ENCODE measurements at regions not wholly inside any gene's neighbourhood (a gene's known extent, or its start where the extent isn't known, plus 50 kb on each side); places are given as distances from the start of the nearest gene placed in this dataset.
"Not testable (repeated sequence)": the region's sequence is repeated elsewhere in the genome, so short reads cannot be mapped to it uniquely, and the experiment has no call there.

DNA sequence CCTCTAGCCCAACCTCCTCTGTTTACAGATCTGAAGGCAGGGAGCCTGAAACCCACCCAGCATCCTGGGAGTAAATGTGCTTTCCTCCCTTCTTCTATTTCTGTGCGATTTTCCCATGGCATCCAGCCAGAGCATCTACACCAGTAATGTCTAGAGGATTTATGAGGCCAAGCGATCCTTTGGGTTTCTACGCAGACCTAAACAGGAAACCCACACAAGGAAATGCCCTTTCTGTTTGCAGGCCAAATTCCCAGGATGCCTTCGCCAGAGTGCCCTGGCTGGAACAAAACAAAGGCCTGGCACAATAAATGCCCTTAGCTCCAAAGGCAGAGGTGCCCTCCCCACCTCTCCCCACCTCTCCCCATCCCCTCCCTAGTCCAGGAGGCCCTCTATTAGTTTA is 110.5 kb upstream of the CDC42BPA start:
- CTCF ChIA-PET, result interaction anchor here (1.3 kb wide), 1 partner anchor 16 kb away, joined by 3 read pairs; no protein-coding TSS in a partner anchor
- H3K36me3 Mint-ChIP-seq (ENCODE audit: low read depth), result no peaks in the 10 kb centered on the region
- H3K27me3 Mint-ChIP-seq (ENCODE audit: low read depth), result peaks cover 5% of the 10 kb centered on the region
- POLR2A ChIA-PET, result no interaction called here
- H3K4me1 Mint-ChIP-seq (ENCODE audit: low read depth), result no peaks in the 10 kb centered on the region
- DNase-seq (no peak), ATAC-seq (no peak)
- no peaks in the 10 kb centered on the region for H3K9me3 Mint-ChIP-seq (ENCODE audit: insufficient read depth)
- no peak overlapping the region for H3K27ac Mint-ChIP-seq
- H3K4me3 Mint-ChIP-seq, result no peak overlapping the region

DNA sequence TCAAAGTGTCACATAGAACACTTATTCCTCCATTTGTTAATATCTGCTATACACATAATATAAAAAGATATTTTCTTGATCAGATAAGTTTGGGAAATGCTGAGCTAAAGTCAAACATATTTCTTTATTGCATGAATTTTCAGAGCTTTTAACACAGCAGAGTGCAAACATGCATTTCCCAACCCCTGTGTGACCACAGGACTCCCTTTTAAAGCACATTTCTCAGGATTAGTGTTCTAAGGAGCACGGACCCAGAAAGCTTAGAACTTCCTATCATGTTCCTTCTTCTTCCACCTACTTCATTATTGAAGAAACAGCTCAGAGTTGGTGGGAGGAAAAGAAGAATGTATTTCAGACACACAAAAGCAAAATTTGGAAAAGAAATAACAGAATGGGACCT is 109.1 kb upstream of the CDC42BPA start:
- H3K36me3 Mint-ChIP-seq (ENCODE audit: low read depth), result no peaks in the 10 kb centered on the region
- DNase-seq (no peak), ATAC-seq (no peak)
- ChIA-PET CTCF (no interaction called here), POLR2A (interaction anchor here (0.6 kb wide), 1 partner anchor 31 kb away, joined by 3 read pairs; no protein-coding TSS in a partner anchor)
- no peak overlapping the region for H3K4me3 Mint-ChIP-seq
- peaks cover 8% of the 10 kb centered on the region for H3K27me3 Mint-ChIP-seq (ENCODE audit: low read depth)
- no peak overlapping the region for H3K27ac Mint-ChIP-seq
- no peaks in the 10 kb centered on the region for H3K9me3 Mint-ChIP-seq (ENCODE audit: insufficient read depth)
- H3K4me1 Mint-ChIP-seq (ENCODE audit: low read depth), result no peaks in the 10 kb centered on the region

DNA sequence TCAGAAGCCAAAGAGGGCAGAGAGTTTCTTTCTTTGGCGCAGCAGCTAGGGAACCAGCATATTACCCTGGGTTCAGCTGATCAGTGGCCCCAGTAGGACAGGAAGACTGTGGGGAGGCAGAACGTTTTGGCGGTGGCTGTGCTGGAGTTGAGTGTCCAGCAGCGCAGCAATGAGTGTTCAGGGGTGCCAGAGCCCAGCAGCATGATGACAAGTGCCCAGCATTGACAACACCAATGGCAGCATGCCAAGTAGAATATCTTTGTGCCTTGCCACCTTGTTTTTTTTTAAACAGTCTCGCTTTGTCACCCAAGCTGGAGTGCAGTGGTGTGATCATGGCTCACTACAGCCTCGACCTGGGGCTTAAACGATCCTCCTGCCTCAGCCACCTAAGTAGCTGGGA is 106.7 kb upstream of the CDC42BPA start:
- no peak overlapping the region for H3K4me3 Mint-ChIP-seq
- ATAC-seq, result no peak
- no peak for DNase-seq
- no peaks in the 10 kb centered on the region for H3K4me1 Mint-ChIP-seq (ENCODE audit: low read depth)
- ChIA-PET CTCF (no interaction called here), POLR2A (no interaction called here)
- no peaks in the 10 kb centered on the region for H3K36me3 Mint-ChIP-seq (ENCODE audit: low read depth)
- H3K27ac Mint-ChIP-seq, result no peak overlapping the region
- no peaks in the 10 kb centered on the region for H3K9me3 Mint-ChIP-seq (ENCODE audit: insufficient read depth)
- peaks cover 10% of the 10 kb centered on the region for H3K27me3 Mint-ChIP-seq (ENCODE audit: low read depth)

DNA sequence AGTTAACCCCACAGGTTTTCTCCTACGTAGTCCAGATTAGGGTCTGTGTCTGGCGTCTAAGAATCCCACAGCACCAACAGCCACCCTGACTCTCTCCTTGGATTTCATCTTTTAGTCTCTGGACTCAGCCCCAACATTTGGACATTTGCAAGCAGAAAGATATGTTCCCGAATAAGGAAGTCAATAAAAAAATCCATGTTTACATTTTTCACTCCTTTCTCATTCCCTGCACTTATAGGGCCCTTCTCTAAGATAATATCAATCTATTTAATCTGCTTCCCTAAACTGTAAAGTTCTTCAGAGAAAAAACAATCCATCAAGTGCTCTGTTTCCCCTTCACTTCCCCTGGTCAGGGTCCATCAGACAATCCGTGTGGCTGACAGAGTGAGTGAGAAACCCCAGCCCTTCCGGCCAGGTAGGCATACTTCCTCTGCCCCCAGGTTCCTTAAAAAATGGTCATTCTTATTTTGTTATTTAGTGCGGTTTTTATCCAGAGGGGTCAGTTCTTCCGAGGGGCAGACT is 105.9 kb upstream of the CDC42BPA start:
- POLR2A ChIA-PET, result no interaction called here
- ATAC-seq (no peak), DNase-seq (no peak)
- H3K9me3 Mint-ChIP-seq (ENCODE audit: insufficient read depth), result no peaks in the 10 kb centered on the region
- H3K36me3 Mint-ChIP-seq (ENCODE audit: low read depth), result no peaks in the 10 kb centered on the region
- CTCF ChIA-PET, result no interaction called here
- peaks cover 10% of the 10 kb centered on the region for H3K27me3 Mint-ChIP-seq (ENCODE audit: low read depth)
- H3K4me1 Mint-ChIP-seq (ENCODE audit: low read depth), result no peaks in the 10 kb centered on the region
- no peak overlapping the region for H3K4me3 Mint-ChIP-seq
- H3K27ac Mint-ChIP-seq, result no peak overlapping the region

DNA sequence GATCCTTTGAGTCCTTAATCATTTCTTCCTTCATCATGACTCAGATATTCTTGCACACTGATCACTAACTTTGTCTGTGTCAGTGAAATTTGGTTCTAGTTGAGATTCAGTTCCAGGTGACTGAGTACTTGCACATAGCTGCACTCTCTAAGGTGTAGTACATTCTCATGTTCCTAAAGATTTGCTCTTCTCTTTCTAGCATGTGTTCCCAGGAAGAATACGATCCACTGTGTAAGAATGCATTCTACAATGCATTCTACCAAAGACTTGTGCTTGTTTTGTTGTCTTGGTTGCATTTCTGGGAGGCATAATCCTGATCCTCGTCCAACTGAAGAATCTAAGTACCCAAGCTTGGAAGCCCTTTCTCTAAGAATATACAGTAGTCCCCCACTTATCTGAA is 104.3 kb upstream of the CDC42BPA start:
- no peaks in the 10 kb centered on the region for H3K36me3 Mint-ChIP-seq (ENCODE audit: low read depth)
- no peak overlapping the region for H3K27ac Mint-ChIP-seq
- DNase-seq, result no peak
- peaks cover 7% of the 10 kb centered on the region for H3K27me3 Mint-ChIP-seq (ENCODE audit: low read depth)
- no peaks in the 10 kb centered on the region for H3K9me3 Mint-ChIP-seq (ENCODE audit: insufficient read depth)
- no peaks in the 10 kb centered on the region for H3K4me1 Mint-ChIP-seq (ENCODE audit: low read depth)
- ChIA-PET POLR2A (no interaction called here), CTCF (no interaction called here)
- H3K4me3 Mint-ChIP-seq, result no peak overlapping the region
- ATAC-seq, result no peak

DNA sequence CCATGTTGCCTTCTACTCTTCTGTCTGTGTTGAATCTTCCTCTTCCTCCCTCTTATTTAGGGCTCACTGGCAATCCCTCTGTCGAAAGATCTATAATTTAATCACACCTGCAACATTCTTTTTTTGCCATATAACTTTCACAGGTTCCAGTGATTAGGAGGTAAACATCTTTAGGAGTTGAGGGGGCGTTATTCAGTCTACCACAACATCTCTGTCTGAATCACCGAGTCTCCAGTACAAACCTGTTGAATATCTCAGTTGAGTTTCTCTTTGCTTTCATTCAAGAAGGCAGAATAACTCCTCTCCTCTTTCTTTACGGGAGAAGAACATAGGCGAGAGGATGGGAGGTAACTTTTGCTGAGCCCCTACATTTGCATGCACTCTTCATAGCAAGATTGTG is 101.9 kb upstream of the CDC42BPA start:
- Mint-ChIP-seq H3K27ac (no peak overlapping the region), H3K4me3 (no peak overlapping the region), H3K36me3 (ENCODE audit: low read depth) (no peaks in the 10 kb centered on the region), H3K27me3 (ENCODE audit: low read depth) (peaks cover 9% of the 10 kb centered on the region), H3K4me1 (ENCODE audit: low read depth) (no peaks in the 10 kb centered on the region), H3K9me3 (ENCODE audit: insufficient read depth) (no peaks in the 10 kb centered on the region)
- POLR2A ChIA-PET, result no interaction called here
- CTCF ChIA-PET, result no interaction called here
- DNase-seq (no peak), ATAC-seq (no peak)

DNA sequence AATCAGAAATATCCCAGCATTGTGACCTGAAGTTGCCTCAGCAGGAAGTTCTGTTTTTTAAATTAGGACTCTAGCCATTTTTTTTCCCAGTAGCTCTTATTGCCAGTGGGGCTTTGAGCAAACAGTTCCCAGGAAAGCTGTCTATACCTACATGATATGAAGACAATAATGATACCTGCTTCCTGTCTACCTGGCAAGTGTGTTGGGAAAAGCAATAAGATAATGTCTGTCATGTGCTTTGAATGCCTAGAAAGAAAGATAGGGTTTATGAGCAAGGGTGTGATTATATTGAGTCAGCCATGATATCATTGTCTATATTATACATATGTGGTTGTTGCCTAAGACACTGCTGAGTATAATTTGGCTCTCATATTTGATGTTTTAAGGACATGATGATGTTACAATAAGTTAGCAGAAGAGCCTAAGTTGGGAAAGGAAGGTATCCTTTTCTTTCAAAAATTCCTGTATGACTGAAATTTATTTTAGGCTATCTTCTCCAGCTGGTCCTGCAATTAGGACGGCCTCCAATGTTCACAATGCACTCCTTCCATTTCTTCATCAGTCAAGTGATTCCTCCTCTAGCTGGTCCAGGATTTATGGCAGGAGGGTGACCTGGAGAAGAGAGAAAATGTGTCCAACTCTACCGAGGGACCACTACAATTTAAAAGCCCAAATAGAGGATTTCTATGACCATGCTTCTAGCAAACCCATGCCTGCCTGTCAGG is 99.6 kb upstream of the CDC42BPA start:
- POLR2A ChIA-PET, result interaction anchor here (0.6 kb wide), 1 partner anchor 69 kb away, joined by 3 read pairs; no protein-coding TSS in a partner anchor
- no peak overlapping the region for H3K4me3 Mint-ChIP-seq
- no peak overlapping the region for H3K27ac Mint-ChIP-seq
- H3K9me3 Mint-ChIP-seq (ENCODE audit: insufficient read depth), result no peaks in the 10 kb centered on the region
- H3K27me3 Mint-ChIP-seq (ENCODE audit: low read depth), result peaks cover 9% of the 10 kb centered on the region
- no peaks in the 10 kb centered on the region for H3K4me1 Mint-ChIP-seq (ENCODE audit: low read depth)
- DNase-seq, result no peak
- CTCF ChIA-PET, result no interaction called here
- H3K36me3 Mint-ChIP-seq (ENCODE audit: low read depth), result no peaks in the 10 kb centered on the region
- ATAC-seq, result no peak

DNA sequence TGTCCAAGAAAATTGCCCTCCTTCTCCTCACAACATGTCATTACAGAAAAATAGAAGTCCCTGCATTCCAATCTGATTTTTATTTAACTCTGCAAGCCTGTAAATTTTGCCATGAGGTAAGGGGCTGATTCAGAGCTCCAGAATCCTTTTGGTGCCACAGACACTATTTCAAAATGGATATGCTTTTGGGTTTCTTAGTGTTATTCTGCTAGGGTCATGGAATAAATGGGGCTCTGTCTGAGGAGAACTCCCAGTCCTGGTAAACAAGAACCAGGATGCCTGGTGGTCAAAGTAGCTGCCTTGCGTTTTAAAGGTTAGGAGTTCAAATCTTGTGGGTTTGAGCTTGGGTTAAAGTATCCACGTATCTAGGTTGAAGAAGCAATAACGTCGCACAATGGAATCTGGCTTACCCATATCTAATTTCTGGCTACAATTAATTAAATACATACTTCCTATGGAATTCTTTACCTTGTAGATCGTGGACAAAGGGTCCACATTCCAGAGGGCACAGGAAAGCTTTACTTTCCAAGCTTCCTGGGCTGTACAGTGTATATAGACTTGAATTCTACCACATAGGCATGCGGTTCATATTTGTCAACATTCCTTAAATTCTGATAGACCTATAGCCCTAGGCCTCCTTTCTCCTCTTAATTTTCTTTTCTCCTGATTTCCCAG is 98.0 kb upstream of the CDC42BPA start:
- no peak for DNase-seq
- no peak for ATAC-seq
- Mint-ChIP-seq H3K9me3 (ENCODE audit: insufficient read depth) (no peaks in the 10 kb centered on the region), H3K27ac (no peak overlapping the region), H3K4me1 (ENCODE audit: low read depth) (no peaks in the 10 kb centered on the region), H3K4me3 (no peak overlapping the region), H3K27me3 (ENCODE audit: low read depth) (peaks cover 5% of the 10 kb centered on the region), H3K36me3 (ENCODE audit: low read depth) (no peaks in the 10 kb centered on the region)
- CTCF ChIA-PET, result interaction anchor here (0.6 kb wide), 1 partner anchor 1215 kb away, joined by 3 read pairs; no protein-coding TSS in a partner anchor
- POLR2A ChIA-PET, result no interaction called here

DNA sequence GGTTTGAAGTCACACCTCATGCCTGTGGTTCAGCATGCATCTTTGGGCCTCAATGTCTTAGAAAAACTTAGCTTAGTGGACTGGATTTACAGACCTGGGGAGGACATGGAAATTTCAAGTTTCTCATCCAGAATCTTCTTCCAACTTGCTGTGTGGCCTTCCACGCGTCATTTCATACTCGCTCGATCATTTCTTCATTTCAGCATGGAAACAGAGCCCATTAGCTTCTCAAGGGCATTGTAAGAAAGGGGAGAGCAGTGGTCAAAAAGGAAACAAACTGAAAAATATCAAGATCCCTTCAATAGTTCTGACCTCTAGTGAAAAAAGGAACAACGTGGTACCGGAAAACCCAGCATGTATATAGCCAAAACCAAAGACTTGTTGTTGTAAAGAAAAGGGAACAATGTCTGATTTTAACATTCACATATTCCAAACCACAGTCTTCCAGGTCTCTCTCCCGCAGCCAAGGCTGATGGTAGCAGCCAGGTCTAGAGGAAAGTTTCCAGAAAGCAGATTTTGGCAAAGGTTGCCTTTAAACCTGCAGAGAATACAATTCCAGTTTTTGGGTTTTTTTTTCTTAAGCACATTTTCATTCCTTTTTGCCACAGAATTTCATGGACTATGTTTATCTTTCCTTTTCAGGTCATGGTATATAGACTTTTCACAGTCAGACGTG is 97.0 kb upstream of the CDC42BPA start:
- Mint-ChIP-seq H3K27ac (no peak overlapping the region), H3K27me3 (ENCODE audit: low read depth) (peaks cover 10% of the 10 kb centered on the region)
- CTCF ChIA-PET, result no interaction called here

DNA sequence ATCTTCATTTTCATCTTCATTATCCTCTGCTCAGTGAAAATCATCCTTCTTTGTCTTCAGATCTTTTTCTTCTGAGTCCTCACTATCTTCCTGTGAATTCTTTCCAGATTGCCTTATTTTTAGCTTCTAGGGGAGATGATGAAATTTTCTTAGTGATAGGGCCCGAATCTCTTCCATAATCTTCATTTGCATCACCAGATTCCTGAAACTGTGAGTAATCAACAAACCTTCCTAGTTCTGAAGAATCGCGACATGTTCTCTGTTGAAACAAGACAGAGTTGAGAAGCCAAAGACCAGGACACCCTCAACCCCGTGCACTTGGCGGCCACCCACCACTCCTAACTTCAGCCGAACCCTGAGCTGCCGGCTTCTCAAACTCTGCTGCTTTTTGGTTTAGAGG is 92.8 kb upstream of the CDC42BPA start:
- H3K4me3 Mint-ChIP-seq, result no peak overlapping the region
- ChIA-PET CTCF (no interaction called here), POLR2A (no interaction called here)
- H3K27ac Mint-ChIP-seq, result no peak overlapping the region
- H3K4me1 Mint-ChIP-seq (ENCODE audit: low read depth), result no peaks in the 10 kb centered on the region
- H3K27me3 Mint-ChIP-seq (ENCODE audit: low read depth), result peaks cover 12% of the 10 kb centered on the region
- H3K36me3 Mint-ChIP-seq (ENCODE audit: low read depth), result no peaks in the 10 kb centered on the region
- DNase-seq, result no peak
- ATAC-seq, result no peak
- no peaks in the 10 kb centered on the region for H3K9me3 Mint-ChIP-seq (ENCODE audit: insufficient read depth)

More for the DNA sequence above, 97.0 kb upstream of the CDC42BPA start:
- DNase-seq, result no peak
- H3K36me3 Mint-ChIP-seq (ENCODE audit: low read depth), result no peaks in the 10 kb centered on the region
- no peaks in the 10 kb centered on the region for H3K9me3 Mint-ChIP-seq (ENCODE audit: insufficient read depth)
- ATAC-seq, result no peak
- POLR2A ChIA-PET, result no interaction called here
- H3K4me3 Mint-ChIP-seq, result no peak overlapping the region
- H3K4me1 Mint-ChIP-seq (ENCODE audit: low read depth), result no peaks in the 10 kb centered on the region

DNA sequence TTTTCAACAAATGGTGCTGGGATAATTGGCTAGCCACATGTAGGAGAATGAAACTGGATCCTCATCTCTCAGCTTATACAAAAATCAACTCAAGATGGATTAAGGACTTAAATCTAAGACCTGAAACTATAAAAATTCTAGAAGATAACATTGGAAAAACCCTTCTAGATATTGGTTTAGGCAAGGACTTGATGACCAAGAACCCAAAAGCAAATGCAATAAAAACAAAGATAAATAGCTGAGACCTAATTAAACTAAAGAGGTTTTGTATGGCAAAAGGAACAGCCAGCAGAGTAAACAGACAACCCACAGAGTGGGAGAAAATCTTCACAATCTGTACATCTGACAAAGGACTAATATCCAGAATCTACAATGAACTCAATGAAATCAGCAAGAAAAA is 88.0 kb upstream of the CDC42BPA start:
- POLR2A ChIA-PET; H3K36me3 Mint-ChIP-seq (ENCODE audit: low read depth); H3K4me1 Mint-ChIP-seq (ENCODE audit: low read depth); ATAC-seq; H3K9me3 Mint-ChIP-seq (ENCODE audit: insufficient read depth); CTCF ChIA-PET; H3K27ac Mint-ChIP-seq; H3K27me3 Mint-ChIP-seq (ENCODE audit: low read depth); DNase-seq; H3K4me3 Mint-ChIP-seq: not testable (repeated sequence)

DNA sequence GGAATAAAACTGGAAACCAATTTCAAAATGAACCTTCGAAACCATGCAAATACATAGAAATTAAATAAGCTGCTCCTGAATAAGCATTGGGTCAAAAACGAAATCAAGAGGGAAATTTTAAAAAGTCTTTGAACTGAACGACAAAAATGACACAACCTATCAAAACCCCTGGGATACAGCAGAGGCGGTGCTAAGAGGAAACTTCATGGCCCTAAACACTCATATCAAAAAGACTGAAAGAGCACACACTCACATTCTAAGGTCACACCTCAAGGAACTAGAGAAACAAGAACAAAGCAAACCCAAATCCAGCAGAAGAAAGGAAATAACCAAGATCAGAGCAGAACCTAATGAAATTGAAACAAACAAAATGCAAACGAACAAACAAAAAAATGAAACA is 85.2 kb upstream of the CDC42BPA start:
- CTCF ChIA-PET, result no interaction called here
- Mint-ChIP-seq H3K4me3 (no peak overlapping the region), H3K4me1 (ENCODE audit: low read depth) (no peaks in the 10 kb centered on the region), H3K36me3 (ENCODE audit: low read depth) (no peaks in the 10 kb centered on the region), H3K27ac (no peak overlapping the region), H3K27me3 (ENCODE audit: low read depth) (peaks cover 5% of the 10 kb centered on the region), H3K9me3 (ENCODE audit: insufficient read depth) (no peaks in the 10 kb centered on the region)
- POLR2A ChIA-PET, result no interaction called here
- DNase-seq (no peak), ATAC-seq (no peak)
